ENCODE measurements at regions not wholly inside any gene's neighbourhood (a gene's known extent, or its start where the extent isn't known, plus 50 kb on each side); places are given as distances from the start of the nearest gene placed in this dataset.

DNA sequence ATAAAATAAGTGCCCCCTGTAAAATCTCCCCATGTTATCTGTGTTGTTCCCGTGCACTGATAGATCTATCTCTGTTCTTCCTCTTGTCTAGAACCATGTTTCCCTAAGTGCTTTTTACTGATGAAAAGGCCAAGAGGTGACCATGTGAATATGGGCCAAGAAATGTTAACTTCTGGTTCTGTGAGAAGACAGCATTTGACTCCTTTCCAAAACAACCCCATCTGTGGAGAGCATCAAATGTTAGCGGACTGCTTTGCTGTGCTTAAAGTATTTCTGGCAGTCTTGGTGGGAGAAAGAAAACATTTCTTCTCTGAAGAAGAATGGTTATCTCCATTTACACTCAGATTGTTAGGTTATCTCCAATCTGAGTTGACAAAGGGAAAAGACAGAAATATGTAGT, 58.6 kb upstream of the GUCY1A2 start:
- intact Hi-C loops (cut with micrococcal nuclease; ENCODE audit: unreplicated experiment), result no loop called here
- ChIA-PET POLR2A (no interaction called here), CTCF (no interaction called here)
- Histone ChIP-seq H3K9me3 (no peaks in the 10 kb centered on the region), H3K4me3 (ENCODE audit: low read depth, low read length) (no peak overlapping the region), H3K4me1 (no peaks in the 10 kb centered on the region), H3K27me3 (replicated peaks; ENCODE audit: control insufficient read depth, insufficient read depth, low read length) (no peaks in the 10 kb centered on the region), H3K36me3 (ENCODE audit: control insufficient read depth, insufficient read depth, low read length) (no peaks in the 10 kb centered on the region)
- Mint-ChIP-seq H3K27me3 (ENCODE audit: insufficient read depth, unreplicated experiment) (peaks cover 4% of the 10 kb centered on the region), H3K4me3 (ENCODE audit: unreplicated experiment) (no peak overlapping the region), H3K9me3 (ENCODE audit: unreplicated experiment) (no peaks in the 10 kb centered on the region), H3K4me1 (ENCODE audit: low read depth, unreplicated experiment) (no peaks in the 10 kb centered on the region), H3K36me3 (ENCODE audit: insufficient read depth, unreplicated experiment) (no peaks in the 10 kb centered on the region), H3K27ac (ENCODE audit: unreplicated experiment) (no peak overlapping the region)
- no TSS peak for BruUV-seq (replicated peaks)
- no peak for DNase-seq
- TF ChIP-seq, protein P1, sequence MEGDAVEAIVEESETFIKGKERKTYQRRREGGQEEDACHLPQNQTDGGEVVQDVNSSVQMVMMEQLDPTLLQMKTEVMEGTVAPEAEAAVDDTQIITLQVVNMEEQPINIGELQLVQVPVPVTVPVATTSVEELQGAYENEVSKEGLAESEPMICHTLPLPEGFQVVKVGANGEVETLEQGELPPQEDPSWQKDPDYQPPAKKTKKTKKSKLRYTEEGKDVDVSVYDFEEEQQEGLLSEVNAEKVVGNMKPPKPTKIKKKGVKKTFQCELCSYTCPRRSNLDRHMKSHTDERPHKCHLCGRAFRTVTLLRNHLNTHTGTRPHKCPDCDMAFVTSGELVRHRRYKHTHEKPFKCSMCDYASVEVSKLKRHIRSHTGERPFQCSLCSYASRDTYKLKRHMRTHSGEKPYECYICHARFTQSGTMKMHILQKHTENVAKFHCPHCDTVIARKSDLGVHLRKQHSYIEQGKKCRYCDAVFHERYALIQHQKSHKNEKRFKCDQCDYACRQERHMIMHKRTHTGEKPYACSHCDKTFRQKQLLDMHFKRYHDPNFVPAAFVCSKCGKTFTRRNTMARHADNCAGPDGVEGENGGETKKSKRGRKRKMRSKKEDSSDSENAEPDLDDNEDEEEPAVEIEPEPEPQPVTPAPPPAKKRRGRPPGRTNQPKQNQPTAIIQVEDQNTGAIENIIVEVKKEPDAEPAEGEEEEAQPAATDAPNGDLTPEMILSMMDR (IDR thresholded peaks at IDR 0.05; ENCODE audit: insufficient read depth in 1 of 2, low read depth in 1 of 2, low read length in 1 of 2, severe bottlenecking in 1 of 2, unreplicated experiment in 1 of 2), result no peak

DNA sequence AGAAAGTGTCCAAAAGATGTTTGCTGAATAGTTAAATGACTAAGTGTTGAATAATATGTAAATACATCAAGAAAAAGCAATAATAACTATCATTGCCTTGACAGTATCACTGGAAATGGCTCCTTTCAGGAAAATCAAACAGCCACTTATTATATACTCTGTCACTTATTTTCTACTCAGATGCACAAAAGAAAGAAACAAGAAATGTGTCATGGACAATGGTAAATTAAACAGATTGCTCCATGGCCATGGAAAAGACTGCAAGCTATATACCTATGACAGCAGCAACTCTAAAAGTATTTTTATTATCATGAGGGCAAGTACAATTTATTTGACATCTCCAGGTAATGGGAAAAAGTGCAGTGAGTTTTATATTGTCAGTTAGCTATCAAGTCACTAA, 52.9 kb upstream of the GUCY1A2 start:
- Histone ChIP-seq H3K36me3 (ENCODE audit: control insufficient read depth, insufficient read depth, low read length) (no peaks in the 10 kb centered on the region), H3K4me1 (no peaks in the 10 kb centered on the region), H3K4me3 (ENCODE audit: low read depth, low read length) (no peak overlapping the region), H3K27me3 (replicated peaks; ENCODE audit: control insufficient read depth, insufficient read depth, low read length) (no peaks in the 10 kb centered on the region), H3K9me3 (no peaks in the 10 kb centered on the region)
- intact Hi-C loops (cut with micrococcal nuclease; ENCODE audit: unreplicated experiment), result no loop called here
- Mint-ChIP-seq H3K27me3 (ENCODE audit: insufficient read depth, unreplicated experiment) (peaks cover 4% of the 10 kb centered on the region), H3K27ac (ENCODE audit: unreplicated experiment) (no peak overlapping the region), H3K4me1 (ENCODE audit: low read depth, unreplicated experiment) (no peaks in the 10 kb centered on the region), H3K4me3 (ENCODE audit: unreplicated experiment) (no peak overlapping the region), H3K36me3 (ENCODE audit: insufficient read depth, unreplicated experiment) (no peaks in the 10 kb centered on the region), H3K9me3 (ENCODE audit: unreplicated experiment) (no peaks in the 10 kb centered on the region)
- POLR2A ChIA-PET, result no interaction called here
- DNase-seq, result no peak
- TF ChIP-seq, protein P1 (IDR thresholded peaks at IDR 0.05; ENCODE audit: insufficient read depth in 1 of 2, low read depth in 1 of 2, low read length in 1 of 2, severe bottlenecking in 1 of 2, unreplicated experiment in 1 of 2), result no peak
- no TSS peak for BruUV-seq (replicated peaks)
- CTCF ChIA-PET, result no interaction called here

Data from Caco-2 (cell line).